KMS-11 (cell line): ENCODE measurements at regions not wholly inside any gene's neighbourhood (a gene's known extent, or its start where the extent isn't known, plus 50 kb on each side); places are given as distances from the start of the nearest gene placed in this dataset.

ENCODE experiments used
- H2AFZ ChIP-seq: fragments of 200-600 bp; sonication (generic); 2 replicates; pipeline ENCODE4 v1.6.1; 2016; ENCODE audit warnings: antibody characterized with exemption, mixed run types, low read depth
- H3K27ac ChIP-seq: fragments of 200-600 bp; sonication (generic); 2 replicates; pipeline ENCODE4 v1.6.1; 2016; ENCODE audit warnings: mild to moderate bottlenecking, mixed run types
- H3K27me3 ChIP-seq: fragments of 200-600 bp; sonication (generic); 2 replicates; pipeline ENCODE4 v1.6.1; 2017; ENCODE audit warnings: mild to moderate bottlenecking, low read depth, mixed run types, moderate library complexity; ENCODE audit not compliant: insufficient read depth
- H3K36me3 ChIP-seq: fragments of 200-600 bp; sonication (generic); 2 replicates; pipeline ENCODE4 v1.6.1; 2017; ENCODE audit warnings: mild to moderate bottlenecking, mixed run types; ENCODE audit not compliant: insufficient read depth
- H3K4me1 ChIP-seq: fragments of 200-600 bp; sonication (generic); 2 replicates; pipeline ENCODE4 v1.6.1; 2016; ENCODE audit warnings: mild to moderate bottlenecking, low read depth, mixed run types; ENCODE audit not compliant: poor library complexity, severe bottlenecking
- H3K4me2 ChIP-seq: fragments of 200-600 bp; sonication (generic); 2 replicates; pipeline ENCODE4 v1.7.0; 2016; ENCODE audit warnings: mild to moderate bottlenecking, mixed run types
- H3K4me3 ChIP-seq: fragments of 200-600 bp; sonication (generic); IDR thresholded peaks from 2 replicates; pipeline ENCODE4 v1.6.1; 2017; ENCODE audit warnings: low read depth, low read length, mixed read lengths; ENCODE audit not compliant: insufficient read depth
- H3K79me2 ChIP-seq: fragments of 200-600 bp; sonication (generic); 2 replicates; pipeline ENCODE4 v1.6.1; 2016; ENCODE audit warnings: low read depth, mixed run types; ENCODE audit not compliant: insufficient read depth
- H3K9ac ChIP-seq: fragments of 200-600 bp; sonication (generic); 2 replicates; pipeline ENCODE4 v1.6.1; 2016; ENCODE audit warnings: mild to moderate bottlenecking, mixed run types
- H4K20me1 ChIP-seq: fragments of 200-600 bp; sonication (generic); 2 replicates; pipeline ENCODE4 v1.6.1; 2016; ENCODE audit warnings: mild to moderate bottlenecking, mixed run types; ENCODE audit not compliant: insufficient read depth
- TF ChIP-seq, protein P1 (sequence below): fragments of 200-600 bp; sonication (generic); conservative IDR thresholded peaks from 2 replicates; pipeline ENCODE4 v1.6.1; 2017; ENCODE audit warnings: low read depth, mild to moderate bottlenecking, antibody characterized with exemption, low read length, moderate library complexity, mixed read lengths

DNA sequence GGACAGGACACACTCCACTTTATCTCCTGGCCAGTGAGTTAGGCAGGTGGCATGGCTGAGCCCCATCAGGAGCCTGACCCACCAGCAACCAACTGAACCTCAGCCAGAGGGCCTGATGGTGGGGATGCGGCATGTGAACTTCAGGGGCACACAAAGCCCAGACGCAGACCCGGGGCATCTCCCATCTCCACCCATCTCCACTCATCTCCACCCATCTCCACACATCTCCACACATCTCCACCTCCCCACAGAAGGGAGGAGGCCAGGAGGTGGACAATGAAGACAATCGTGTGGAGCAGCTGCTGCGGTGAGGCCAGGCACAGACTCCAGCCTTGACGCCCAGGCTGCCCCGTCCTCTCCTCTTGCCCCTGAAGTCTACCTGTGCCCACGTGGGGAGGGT lies 340.8 kb downstream of the CTTN start:
- no peak overlapping the region for H3K9ac ChIP-seq
- H4K20me1 ChIP-seq: no peaks in the 10 kb centered on the region
- H3K27ac ChIP-seq: no peak overlapping the region
- no peaks in the 10 kb centered on the region for H3K36me3 ChIP-seq
- no peaks in the 10 kb centered on the region for H3K4me1 ChIP-seq
- TF ChIP-seq, protein P1, sequence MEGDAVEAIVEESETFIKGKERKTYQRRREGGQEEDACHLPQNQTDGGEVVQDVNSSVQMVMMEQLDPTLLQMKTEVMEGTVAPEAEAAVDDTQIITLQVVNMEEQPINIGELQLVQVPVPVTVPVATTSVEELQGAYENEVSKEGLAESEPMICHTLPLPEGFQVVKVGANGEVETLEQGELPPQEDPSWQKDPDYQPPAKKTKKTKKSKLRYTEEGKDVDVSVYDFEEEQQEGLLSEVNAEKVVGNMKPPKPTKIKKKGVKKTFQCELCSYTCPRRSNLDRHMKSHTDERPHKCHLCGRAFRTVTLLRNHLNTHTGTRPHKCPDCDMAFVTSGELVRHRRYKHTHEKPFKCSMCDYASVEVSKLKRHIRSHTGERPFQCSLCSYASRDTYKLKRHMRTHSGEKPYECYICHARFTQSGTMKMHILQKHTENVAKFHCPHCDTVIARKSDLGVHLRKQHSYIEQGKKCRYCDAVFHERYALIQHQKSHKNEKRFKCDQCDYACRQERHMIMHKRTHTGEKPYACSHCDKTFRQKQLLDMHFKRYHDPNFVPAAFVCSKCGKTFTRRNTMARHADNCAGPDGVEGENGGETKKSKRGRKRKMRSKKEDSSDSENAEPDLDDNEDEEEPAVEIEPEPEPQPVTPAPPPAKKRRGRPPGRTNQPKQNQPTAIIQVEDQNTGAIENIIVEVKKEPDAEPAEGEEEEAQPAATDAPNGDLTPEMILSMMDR: no peak
- H3K27me3 ChIP-seq: no peaks in the 10 kb centered on the region
- H3K4me3 ChIP-seq: no peak overlapping the region
- H2AFZ ChIP-seq: no peak overlapping the region
- no peak overlapping the region for H3K4me2 ChIP-seq
- no peaks in the 10 kb centered on the region for H3K79me2 ChIP-seq

DNA sequence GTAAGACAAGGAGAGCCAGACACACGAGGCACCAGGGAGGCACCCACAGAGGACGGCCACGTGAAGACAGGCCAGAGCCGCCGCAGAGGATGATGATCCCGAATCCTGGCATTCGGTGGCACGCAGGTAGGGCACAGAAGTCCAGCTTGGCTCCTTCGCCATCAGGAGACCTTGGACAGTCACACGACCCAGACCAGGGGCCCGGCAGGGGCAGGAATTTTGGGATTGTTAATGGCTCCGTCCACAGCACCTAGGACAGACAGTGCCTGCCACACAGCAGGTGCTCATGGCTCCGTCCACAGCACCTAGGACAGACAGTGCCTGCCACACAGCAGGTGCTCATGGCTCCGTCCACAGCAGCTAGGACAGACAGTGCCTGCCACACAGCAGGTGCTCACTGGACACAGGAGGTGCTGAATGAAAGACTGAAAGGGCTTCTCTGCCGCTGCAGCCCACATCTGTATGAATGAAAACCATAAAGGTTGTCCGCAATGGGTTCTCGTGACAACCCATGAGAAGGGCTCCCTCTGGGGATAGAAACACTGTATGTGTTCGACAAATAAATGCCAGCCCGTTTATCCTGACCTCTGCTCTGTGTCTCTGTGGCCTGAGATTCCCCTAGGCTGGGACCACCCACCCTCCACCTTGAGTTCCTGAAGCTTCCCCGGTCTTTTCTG lies 341.6 kb downstream of the CTTN start:
- H2AFZ ChIP-seq: no peak overlapping the region
- H3K4me3 ChIP-seq: no peak overlapping the region
- no peaks in the 10 kb centered on the region for H3K79me2 ChIP-seq
- H3K36me3 ChIP-seq: no peaks in the 10 kb centered on the region
- H3K4me1 ChIP-seq: no peaks in the 10 kb centered on the region
- H3K27ac ChIP-seq: no peak overlapping the region
- TF ChIP-seq, protein P1: no peak
- no peak overlapping the region for H3K4me2 ChIP-seq
- H4K20me1 ChIP-seq: no peaks in the 10 kb centered on the region
- H3K27me3 ChIP-seq: no peaks in the 10 kb centered on the region
- no peak overlapping the region for H3K9ac ChIP-seq

DNA sequence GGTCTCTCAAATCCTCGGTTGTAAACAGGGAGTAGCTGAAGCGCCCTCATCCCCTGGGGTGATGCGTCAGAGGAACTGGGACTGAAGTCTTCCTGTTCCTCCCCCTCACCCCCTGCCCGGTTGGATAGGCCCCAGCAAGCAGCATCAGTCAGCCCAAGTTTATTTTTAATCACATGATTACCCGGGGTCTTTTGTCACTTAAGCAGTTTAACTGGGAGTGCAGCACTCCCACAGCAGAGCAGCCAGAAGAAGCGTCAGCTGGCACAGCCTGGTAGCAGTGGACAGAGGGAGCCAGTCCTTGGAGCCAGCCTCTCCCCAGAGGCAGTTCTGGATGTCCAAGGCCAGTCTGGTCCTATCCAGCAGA lies 342.1 kb downstream of the CTTN start:
- TF ChIP-seq, protein P1: no peak
- Histone ChIP-seq H3K4me2 (no peak overlapping the region), H3K9ac (no peak overlapping the region), H3K27me3 (no peaks in the 10 kb centered on the region), H4K20me1 (no peaks in the 10 kb centered on the region), H2AFZ (no peak overlapping the region), H3K36me3 (no peaks in the 10 kb centered on the region), H3K4me3 (no peak overlapping the region), H3K27ac (no peak overlapping the region), H3K79me2 (no peaks in the 10 kb centered on the region), H3K4me1 (no peaks in the 10 kb centered on the region)

DNA sequence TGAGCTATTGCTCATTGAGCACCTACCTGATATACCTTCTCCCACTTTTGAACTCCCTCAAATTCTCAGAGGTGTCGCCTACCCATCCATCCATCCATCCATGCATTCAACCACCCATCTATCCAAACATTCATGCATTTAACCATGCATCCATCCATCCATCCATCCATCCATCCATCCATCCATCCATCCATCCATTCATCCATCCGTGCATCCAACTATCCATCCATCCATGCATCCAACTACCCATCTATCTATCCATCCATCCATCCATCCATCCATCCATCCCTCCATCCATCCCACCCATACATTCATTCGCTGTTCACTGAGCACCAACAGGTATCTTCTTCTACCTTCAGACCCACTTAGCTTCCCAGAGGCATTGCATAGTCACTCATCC lies 342.8 kb downstream of the CTTN start:
- no peaks in the 10 kb centered on the region for H3K36me3 ChIP-seq
- H3K79me2 ChIP-seq: no peaks in the 10 kb centered on the region
- H3K27ac ChIP-seq: no peak overlapping the region
- H3K4me1 ChIP-seq: no peaks in the 10 kb centered on the region
- no peak overlapping the region for H3K9ac ChIP-seq
- H3K4me3 ChIP-seq: no peak overlapping the region
- H2AFZ ChIP-seq: no peak overlapping the region
- TF ChIP-seq, protein P1: no peak
- no peaks in the 10 kb centered on the region for H3K27me3 ChIP-seq
- no peaks in the 10 kb centered on the region for H4K20me1 ChIP-seq
- no peak overlapping the region for H3K4me2 ChIP-seq
